NCI-H2081 treated with DMSO at 0.1 percent for 48 hours (cell line): ENCODE measurements at regions not wholly inside any gene's neighbourhood (a gene's known extent, or its start where the extent isn't known, plus 50 kb on each side); places are given as distances from the start of the nearest gene placed in this dataset.

Experiments
- DNase-seq: peaks from one replicate; lab custom pipeline; 2025; lab: John Stamatoyannopoulos, UW

- DNase-seq = no peak
These were observed 749.5 kb downstream of the BRD1 start for GRCh38 chr22:49078076-49078710.

DNA sequence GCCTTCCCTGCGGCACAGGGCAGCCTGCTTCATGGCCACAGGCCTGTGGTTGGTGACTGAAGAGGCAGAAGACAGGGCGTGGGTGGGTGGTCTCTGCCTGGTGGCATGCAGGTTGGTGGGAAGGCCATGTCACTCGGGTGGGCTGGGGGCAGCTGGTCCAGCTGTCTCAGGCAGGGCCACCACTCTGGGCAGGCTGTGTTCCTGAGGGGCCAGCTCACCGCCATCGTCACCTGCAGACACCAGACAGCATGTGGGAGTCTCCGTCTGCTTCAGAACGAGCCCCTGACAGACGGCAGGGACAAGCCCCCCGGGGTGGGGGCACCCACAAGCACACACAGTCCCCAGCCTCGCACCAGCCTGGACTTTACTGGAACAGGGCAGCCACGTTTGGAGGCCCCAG is 750.1 kb downstream of the BRD1 start:
- no peak for DNase-seq

DNA sequence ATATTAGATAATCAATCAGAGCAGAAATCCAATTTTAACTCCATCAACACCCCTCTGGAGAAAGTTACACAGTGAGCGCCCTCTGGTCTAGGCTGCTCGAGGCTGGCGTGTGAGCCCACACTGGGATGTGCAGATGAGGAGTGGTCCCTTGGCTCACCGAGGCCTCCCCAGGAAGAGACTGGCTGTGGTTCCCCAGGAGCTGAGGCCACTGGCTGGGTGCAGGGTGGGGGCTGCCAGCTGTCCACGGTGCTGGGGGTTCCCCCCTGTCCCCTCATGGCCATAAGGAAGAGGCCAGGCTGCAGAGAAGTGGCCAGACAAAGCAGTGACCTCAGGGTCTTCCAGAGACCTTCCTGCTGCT is 750.7 kb downstream of the BRD1 start:
- DNase-seq = no peak

GRCh38 chr22:49076300-49077035 is 751.2 kb downstream of the BRD1 start:
- DNase-seq = no peak

DNA sequence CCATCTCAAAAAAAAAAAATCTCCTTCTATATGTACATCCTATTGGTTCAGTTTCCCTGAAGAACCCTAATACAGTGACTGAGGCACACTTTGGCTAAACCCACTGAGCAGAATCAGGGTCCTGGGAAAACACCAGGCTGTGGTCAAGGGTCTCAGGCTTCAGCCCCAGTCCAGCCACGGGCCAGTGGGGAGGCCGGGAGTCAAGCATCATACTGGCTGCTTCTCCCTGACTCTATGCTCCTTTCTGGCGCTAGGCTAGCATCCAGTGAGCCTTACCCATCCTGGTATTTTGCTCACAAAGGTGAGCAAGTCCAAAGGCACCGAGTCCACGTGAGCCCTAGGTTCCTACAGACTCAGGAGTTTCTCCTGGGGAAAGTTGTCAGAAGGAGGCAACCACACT is 752.5 kb downstream of the BRD1 start:
- no peak for DNase-seq

- DNase-seq = no peak
These were observed 753.7 kb downstream of the BRD1 start for GRCh38 chr22:49073873-49074417.

DNA sequence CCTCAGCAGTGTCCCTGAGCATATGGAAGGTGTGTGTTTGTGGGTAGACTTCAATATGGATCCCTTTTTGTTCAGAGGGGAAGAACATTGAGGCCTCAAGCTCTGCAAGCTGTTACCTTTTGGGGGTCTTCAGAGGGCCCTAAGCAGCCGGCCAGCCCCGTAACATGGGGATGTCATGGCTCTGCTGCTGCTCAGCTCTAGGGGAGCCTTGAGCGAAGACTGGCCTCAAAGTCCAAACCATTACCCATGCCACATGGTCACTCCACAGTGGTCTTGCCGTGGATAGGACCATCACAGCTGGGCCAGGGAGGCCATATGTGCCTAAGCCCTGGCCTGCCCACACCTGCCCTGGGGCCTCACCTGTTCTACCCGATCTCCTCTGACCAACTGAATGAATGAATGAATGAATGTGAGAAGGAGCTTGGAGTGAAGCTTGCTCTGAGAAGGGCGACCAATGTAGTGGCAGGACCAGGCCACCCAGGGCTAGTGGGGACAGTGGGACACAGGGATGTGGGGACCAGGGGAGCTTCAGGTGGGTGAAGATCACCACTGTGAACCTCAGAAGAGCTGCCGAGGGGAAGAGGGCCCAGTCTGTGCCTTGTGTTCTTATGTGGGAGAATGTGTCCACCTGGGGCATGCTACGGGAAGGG is 754.6 kb downstream of the BRD1 start:
- no peak for DNase-seq

DNA sequence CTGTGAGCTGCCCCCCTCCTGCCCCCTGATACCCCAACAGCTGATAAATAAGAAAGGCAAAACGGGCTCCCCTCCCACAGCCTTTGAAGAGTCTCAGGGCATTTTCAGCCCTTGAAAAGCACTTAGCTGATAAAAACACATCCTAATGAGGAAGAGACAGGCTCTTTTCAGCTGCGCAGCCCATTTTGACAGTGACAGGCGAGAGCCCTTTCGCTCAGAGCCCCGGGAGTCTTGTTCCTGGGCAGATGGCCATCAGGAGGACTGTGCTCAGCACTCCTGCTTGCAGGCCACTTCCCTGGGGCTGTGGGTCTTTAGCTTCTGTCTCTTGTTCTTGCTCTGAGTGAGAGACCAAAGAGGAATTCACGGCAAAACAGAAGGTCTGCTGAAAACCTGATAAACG is 757.2 kb downstream of the BRD1 start:
- DNase-seq = no peak

DNA sequence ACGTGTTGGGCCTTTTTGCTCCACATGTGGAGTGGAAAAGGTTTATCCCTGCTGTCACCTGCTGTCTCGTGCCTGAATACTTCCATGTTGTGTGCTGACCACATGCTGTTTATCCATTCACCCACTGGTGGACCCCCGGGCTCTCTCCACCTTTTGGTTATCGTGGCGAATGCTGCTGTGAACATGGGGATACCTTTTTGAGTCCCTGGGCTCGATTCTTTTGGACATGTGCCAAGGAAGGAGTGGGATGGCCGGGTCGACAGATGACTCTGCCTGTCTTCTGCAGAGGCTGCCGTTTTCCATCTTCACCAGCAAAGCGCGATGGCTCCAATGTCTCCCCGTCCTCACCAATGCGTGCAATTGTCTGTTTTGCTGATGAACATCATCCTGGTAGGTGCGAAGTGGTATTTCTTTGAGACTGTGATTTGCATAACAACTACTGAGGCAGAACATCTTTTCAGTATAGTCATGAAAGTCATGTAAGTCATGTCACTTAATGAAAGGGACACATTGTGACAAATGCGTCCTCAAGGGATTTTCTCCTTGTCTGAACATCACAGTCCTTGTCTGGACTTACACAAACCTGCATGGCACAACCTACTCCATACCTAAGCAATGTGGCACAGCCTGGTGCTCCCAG is 758.7 kb downstream of the BRD1 start:
- DNase-seq = no peak

- no peak for DNase-seq
These were observed 760.2 kb downstream of the BRD1 start for GRCh38 chr22:49067504-49067903.

DNA sequence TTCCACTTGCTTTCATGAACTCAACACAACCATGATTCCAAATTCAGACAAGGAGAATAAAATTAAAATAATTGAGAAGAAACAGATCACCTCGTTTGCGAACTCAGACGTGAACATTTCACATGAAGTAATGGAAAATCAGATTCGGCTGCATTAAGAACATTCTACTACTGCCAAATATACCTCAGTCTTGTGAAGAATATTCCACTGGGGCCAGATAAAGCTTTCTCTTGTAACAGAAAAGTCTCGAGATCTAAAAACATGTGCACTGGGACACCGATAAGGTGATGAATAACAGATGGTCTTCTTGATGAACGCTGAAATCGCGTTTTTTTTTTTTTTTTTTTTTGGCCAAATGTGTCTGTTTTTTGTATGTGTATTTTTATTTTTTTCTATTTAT is 761.1 kb downstream of the BRD1 start:
- no peak for DNase-seq

GRCh38 chr22:49064836-49065235 is 762.8 kb downstream of the BRD1 start:
- no peak for DNase-seq

GRCh38 chr22:49063545-49063890 is 764.2 kb downstream of the BRD1 start:
- no peak for DNase-seq

DNA sequence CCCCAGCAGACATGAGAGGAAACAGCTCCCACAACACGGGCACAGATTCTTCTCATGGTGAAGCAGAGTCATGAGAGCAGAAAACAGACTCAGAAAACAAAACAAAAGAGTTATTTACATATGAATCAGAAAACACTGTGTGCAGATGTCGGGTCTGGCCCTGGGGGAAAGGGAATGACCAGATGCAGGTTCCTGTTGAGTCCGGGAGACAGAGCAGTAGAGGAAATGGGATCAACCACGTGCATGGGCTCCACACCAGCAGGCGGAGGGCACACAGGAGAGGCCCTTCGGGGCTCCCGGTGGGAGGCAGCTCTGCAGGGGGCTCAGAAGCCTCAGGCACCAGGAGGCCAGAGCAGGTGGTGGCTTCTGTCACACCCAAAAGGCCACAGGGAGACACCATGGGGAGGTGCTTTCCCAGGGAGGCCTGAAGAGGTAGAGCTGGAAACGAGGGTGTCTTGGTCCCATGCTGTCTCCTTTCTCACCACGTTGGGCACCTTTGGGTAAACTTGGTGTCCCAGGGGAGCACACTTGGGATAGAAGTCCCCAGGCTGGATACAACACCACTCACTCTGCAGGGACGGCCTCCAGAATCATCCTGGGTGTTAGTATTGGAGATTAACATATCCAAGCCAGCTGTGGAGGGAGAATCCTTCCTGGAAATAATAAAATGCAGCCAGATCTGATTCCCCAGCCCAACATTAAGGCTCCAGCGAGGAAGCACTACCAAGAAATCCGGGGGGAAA is 764.7 kb downstream of the BRD1 start:
- DNase-seq = no peak

DNA sequence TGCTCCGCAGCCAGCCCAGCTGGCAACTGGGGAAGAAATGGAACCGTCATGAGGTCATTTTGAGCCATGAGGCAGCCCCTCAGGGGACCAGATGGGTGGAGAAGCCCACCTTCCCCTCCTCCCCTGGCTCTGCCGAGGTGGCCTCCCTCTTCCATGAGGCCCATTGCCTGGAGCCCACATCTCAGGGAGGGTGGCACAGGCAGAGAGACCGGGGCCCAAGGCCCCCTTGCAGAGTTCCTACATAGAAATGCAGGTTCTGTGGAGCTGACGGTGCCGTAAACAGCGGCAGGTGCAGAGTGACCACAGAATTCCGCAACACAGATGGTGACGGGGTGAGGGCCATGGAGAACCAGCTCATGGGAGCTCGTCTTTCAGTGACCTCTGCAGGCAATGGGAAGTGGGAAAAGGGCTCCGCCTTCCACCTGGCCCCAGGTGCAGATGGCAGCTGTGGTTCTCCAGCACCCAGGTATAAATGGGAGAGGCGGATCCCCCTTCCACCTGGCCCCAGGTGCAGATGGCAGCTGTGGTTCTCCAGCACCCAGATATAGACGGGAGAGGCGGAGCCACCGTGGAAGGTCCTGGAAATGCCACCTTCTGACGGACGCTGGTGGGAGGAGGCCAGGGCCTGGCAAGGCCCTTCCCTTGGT is 765.4 kb downstream of the BRD1 start:
- DNase-seq = no peak

DNA sequence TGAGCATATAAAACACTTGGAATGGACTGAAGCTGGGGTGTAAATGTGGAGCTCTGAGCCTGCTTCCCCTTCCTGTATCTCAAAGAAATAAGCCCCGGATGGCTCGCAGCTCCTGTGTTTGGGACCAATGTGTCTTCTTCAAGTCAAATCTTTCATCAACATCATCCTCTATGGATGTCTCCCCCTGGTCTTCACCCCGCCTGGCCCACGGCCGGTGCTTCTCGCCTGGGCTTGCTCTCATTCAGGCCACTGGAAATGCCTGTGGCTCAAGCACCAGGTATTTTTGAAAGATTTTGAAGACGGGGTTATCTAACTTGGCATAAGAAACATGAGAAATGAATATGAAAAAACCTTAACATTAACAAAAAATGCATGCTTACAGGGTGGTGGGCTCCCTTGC is 769.8 kb downstream of the BRD1 start:
- no peak for DNase-seq

DNA sequence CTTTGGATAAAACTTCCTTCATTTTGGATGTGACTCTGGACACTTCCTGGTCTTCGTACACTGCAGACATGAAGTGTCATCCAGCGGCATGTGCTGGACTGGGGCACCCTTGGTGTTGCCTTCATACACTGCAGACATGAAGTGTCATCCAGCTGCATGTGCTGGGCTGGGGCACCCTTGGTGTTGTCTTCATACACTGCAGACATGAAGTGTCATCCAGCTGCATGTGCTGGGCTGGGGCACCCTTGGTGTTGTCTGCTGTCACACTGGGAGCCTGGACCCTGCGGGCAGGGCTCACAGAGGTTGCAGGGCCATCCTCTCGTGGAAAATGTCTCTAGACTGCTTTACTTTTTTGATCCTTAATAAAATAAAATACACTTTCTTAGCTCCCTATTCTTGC is 771.4 kb downstream of the BRD1 start:
- DNase-seq = no peak

GRCh38 chr22:49055406-49055805 is 772.3 kb downstream of the BRD1 start:
- DNase-seq = no peak

GRCh38 chr22:49053578-49053977 is 774.1 kb downstream of the BRD1 start:
- DNase-seq = no peak

DNA sequence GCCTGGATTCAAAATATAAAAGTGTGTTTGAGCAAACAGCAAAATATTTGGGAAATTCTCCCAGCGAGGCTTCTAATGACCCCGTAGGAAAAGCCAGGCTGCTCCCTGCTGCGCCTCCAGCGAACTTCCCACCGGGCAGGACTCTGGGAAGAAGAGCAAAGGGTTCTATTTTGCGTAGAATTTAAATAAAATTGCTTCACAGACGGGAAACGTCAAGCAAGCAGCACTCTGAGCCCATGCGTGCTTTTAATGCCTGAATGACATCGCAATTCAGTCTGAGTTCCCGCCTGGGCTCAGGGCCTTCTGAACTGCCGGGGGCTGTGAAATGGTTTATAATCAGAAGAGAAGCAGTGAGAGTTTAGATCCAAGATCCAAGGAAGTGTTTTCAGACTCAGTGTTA is 775.1 kb downstream of the BRD1 start:
- DNase-seq = no peak

- no peak for DNase-seq
These were observed 775.6 kb downstream of the BRD1 start for GRCh38 chr22:49052023-49052538.
